SKM-1 treated with dmso at 0.1 percent for 144 hours (cell line): ENCODE measurements at regions not wholly inside any gene's neighbourhood (a gene's known extent, or its start where the extent isn't known, plus 50 kb on each side); places are given as distances from the start of the nearest gene placed in this dataset.

Source experiments
- DNase-seq: peaks from one replicate; lab custom pipeline; 2025; ENCODE audit not compliant: unreplicated experiment; lab: John Stamatoyannopoulos, UW

GRCh38 chr9:119537138-119537537 is 167.9 kb upstream of the BRINP1 start:
- no peak for DNase-seq

- no peak for DNase-seq
Observed at GRCh38 chr9:119533504-119533903, 164.3 kb upstream of the BRINP1 start.

DNA sequence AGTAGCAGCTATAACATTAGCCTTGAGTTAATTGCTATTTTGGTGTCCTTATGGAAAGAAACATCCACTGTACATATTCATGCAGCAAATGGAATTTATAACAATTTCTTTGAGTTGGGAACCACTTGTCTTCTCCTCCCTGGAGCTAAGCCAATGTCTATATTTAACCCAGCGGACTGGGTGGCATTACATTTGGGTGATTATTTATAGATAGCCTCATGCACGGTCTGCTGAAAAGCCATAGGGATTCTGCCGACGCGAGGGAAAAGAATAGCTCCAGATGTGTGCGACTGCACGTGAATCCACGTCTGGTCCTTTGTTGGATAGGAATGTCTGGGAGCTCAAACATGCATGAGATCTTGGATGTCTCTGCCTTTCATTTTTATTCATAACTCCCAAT is 157.5 kb upstream of the BRINP1 start:
- DNase-seq, result no peak

DNA sequence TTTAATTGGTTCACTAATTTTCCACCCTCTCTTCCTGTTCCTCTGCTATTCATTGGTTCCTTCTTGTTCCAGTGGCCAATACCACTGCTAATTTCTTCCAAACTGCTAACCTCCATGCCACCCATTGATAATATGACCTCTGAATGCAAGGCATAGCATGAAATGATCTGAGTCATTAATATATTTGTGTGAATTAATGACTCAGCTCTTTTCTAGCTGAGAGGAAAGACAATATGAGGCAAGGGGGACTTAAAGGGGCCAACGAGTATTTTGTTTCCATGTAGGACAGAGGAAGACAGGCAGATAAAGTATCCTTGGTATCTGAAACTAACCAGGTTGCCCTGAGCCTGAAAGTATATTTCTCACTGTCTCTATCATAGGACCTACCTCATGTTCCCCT is 154.3 kb upstream of the BRINP1 start:
- DNase-seq, result no peak

DNA sequence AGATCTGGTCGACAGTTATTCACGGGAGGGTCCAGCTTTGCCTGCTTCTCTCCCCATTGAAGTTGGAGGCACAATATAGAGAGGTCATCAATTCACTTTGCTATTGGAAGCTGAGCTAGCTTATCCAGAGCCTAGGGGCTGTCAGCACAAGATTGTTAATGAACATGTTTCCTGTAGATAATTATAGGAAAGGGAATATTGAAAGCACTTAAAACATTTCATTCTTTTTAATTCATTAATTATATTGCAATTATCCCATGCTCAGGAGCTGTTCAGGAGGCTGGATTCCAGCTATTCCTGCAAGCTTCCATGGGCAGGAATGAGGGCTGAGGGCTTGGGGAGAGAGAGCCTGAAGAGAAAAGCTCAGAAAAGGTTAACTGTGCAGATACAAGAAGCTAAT is 153.1 kb upstream of the BRINP1 start:
- DNase-seq, result no peak

GRCh38 chr9:119509291-119509905 is 140.2 kb upstream of the BRINP1 start:
- no peak for DNase-seq

DNA sequence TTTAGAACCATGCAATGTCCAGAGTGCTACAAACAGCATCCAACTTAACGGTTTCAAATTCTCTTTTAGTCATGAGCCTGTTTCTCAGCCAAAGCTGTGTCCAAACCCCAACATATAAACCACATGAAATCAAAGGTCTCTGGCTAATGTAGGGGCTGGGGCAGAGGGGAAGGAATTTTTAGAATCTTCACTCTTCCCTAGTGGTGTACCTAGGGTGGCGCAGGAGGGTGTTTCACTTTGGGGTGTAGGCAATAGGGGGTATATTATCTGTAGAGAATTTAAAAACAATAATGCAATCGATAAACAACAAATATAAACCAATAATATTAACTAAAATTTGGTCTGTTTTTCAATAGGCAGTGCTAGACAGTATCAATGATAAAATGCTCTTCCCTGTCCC is 132.1 kb upstream of the BRINP1 start:
- no peak for DNase-seq

DNA sequence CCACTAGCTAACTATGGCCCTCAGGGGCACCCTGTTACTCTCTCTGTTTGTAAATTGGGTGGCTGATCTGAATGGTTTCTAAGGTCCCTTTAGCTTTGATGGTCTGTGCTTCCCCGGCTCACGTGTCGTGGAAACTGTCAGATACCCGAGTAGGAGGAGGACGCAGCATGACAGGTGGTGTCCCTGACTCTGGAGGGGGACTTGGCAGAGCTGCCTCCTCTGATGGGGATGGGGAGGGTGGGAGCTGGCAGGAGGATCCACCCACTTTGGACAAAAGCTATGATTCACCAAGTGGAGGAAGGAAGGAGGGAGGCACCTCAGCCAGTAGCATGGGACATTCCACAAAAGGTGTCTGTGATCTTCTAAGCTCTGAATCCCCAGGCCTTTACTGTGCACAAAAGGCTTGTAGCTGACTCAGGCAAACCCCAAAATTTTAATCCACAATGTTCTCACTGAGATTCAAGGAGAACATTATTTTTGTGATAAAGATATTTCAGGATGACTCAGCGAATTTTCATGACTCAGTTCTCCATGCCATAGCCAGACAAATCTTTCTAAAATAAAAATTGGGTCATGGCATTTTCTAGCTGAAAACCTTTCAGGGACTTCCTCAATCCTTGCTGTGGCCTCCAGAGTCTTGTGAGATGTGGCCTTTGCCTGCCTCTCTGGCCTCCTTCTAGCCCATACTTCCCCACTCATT is 131.0 kb upstream of the BRINP1 start:
- no peak for DNase-seq

- DNase-seq, result no peak
Observed at GRCh38 chr9:119487118-119487827, 118.0 kb upstream of the BRINP1 start.

- DNase-seq, result no peak
Observed at GRCh38 chr9:119483153-119483552, 113.9 kb upstream of the BRINP1 start.

DNA sequence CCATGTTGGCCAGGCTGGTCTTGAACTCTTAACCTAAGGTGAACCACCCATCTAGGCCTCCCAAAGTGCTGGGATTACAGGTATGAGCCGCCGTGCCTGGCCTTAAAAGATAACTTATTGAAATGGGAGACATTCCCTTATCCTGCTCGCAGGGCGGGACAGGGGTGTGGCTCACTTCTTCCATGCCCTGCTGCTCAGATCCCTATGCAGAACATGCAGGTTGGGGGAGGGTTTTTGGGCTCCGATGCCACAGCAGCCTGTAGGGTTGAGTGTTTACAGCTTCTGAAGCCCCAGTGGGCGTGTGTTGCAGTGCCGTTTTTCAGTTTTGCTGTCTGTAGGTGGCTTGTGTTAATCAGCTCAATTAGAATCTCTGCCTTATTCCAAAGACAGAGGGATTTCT is 108.0 kb upstream of the BRINP1 start:
- DNase-seq, result no peak

- DNase-seq, result no peak
Observed at GRCh38 chr9:119458068-119458467, 88.8 kb upstream of the BRINP1 start.

DNA sequence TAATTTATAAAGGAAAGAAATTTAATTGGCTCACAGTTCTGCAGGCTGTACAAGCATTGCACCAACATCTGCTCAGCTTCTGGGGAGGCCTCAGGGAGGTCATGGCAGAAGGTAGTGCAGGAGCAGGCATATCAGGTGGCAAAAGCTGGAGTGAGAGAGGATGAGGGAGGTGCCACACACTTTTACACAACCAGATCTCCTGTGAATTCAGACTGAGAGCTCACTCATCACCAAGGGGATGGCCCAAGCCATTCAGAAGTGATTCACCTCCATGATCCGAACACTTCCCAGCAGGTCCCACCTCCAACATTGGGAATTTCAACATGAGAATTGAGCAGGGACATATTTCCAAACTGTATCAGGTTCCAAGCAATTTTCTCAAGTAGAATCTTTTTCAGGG is 84.7 kb upstream of the BRINP1 start:
- no peak for DNase-seq

DNA sequence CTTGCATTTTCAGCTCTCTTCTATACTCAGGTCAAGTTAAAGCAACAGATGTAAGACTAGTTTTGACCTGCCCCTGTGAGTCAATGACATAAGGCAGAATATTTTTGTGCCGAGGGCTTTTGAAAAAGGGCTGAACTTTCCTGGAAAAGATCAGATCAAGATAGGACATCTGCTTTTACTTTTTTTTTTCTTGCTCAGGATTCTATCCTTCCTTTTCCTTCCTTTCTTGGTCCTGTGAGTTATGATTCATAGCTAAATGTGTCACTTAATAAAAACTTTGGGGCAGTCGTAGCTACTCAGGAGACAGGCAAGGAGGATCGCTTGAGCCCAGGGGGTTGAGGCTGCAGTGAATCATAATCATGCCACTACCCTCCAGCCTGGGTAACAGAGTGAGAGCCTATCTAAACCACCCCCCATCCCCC is 84.3 kb upstream of the BRINP1 start:
- DNase-seq, result no peak

- DNase-seq, result no peak
Observed at GRCh38 chr9:119451426-119451825, 82.2 kb upstream of the BRINP1 start.

DNA sequence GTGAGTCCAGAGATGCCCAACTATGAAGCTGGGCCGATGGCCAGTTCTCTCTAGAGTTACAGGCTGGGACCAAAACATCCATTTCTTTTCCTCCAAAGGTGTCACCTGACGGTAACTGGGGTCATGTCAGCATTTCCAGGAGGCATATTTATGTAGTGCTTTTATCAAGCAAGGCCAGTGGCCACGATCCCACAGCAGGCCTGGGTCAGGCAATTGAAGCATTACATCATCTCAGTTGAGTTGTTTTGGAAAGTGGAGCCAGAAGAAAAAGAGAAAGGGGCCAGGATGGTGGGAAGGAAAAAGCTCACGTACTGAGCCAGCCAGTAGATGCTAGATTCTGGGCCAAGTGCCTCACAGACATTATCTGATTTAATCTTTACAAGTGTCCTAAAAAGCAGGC is 73.9 kb upstream of the BRINP1 start:
- DNase-seq, result no peak

DNA sequence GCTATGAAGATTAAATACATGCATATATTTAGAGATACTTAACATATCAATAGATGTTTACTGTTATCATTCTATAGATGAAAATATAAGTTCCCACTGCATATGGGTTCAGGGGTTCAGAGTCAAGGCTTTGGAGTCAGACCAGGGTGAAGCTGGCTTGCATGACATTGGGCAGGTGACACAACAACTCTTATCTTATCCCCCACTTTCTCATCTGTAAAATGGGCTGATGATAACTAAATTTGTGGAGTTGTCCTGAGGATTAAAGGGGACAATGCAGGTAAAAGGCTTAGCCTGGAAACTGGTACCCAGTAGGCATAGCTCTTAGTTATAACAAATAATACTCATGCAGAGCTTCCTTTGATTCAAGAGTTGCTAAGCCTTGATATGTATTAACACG is 72.6 kb upstream of the BRINP1 start:
- DNase-seq, result no peak

GRCh38 chr9:119441338-119441737 is 72.1 kb upstream of the BRINP1 start:
- no peak for DNase-seq

DNA sequence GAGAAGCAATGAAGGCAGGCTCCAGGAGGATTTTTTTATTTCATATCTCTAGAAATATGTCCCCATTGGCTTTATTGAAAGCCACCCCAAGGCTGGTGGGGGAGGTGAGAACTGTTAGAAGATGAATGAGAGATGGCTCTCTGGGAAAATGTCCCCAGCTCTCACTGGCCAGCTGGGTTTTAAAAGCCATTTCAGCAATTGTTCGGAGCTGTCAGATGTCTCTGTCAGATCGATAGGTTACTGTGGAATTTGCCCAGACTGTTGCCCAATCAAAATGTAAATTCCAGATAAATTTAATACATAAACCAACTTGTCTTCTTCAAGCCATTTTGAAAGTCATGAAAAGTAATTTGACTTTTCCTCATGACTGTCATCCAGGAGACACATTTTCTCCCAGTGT is 67.0 kb upstream of the BRINP1 start:
- DNase-seq, result no peak

DNA sequence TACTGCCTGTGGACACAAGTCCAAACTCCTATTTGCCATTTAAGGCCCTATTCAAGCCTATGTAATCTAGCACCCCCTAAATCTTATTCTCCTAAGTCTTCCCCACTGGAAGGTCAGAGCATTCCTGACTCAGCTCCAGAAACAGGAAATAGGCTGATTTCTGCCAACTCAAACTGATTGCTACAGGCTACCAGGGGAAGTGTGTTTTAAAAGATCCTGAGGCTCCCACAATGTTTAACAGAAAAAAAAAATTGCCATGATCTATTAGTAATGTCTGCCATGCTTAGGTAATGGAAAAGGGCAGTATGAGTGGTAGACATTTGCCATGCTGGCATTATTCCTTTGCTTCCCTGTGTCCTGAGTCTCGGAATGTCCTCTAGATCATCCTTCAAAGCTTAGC is 65.8 kb upstream of the BRINP1 start:
- DNase-seq, result no peak

DNA sequence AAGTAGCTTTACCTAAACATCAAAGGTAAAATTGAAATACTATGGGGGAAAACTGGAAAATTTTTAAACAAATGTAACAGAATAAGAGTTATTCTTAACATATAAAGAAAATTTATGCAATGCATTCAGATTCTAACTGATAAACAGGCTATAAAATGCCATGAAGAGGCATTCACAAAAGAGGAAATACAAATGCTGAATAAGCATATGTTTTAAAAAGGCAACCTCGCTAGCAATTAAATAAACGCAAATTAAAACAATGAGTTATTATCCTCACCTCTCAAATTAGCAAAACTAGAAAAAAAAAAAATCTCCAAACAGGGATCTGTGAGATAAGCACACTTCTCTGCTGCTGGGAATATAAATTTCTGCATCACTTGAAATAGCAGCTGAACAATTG is 63.2 kb upstream of the BRINP1 start:
- DNase-seq, result no peak

GRCh38 chr9:119429302-119429701 is 60.1 kb upstream of the BRINP1 start:
- DNase-seq, result no peak
